ENCODE measurements at regions not wholly inside any gene's neighbourhood (a gene's known extent, or its start where the extent isn't known, plus 50 kb on each side); places are given as distances from the start of the nearest gene placed in this dataset.

- no peak for TF ChIP-seq POLR2A (IDR thresholded peaks at IDR 0.05)
- no peak for TF ChIP-seq CTCF (IDR thresholded peaks at IDR 0.05)
These were observed 607.4 kb upstream of the PITX2 start for GRCh38 chr4:111230265-111230664.
